AG04450 (cell line): ENCODE measurements at regions not wholly inside any gene's neighbourhood (a gene's known extent, or its start where the extent isn't known, plus 50 kb on each side); places are given as distances from the start of the nearest gene placed in this dataset.

Experiments used
- CTCF ChIA-PET: fragments of 300-600, 350-600 bp; formaldehyde crosslinking; extraction: SDS; loops from one replicate; lab custom pipeline; 2022; ENCODE audit warnings: antibody characterized with exemption, inconsistent platforms; lab: Charles Lee
- POLR2A ChIA-PET: fragments of 350-600 bp; formaldehyde crosslinking; extraction: SDS; loops from one replicate; lab custom pipeline; 2021; ENCODE audit warnings: antibody characterized with exemption, inconsistent platforms; lab: Yijun Ruan, JAX
- DNase-seq: peaks from one replicate; pipeline ENCODE4 v3.0.0-alpha.2; 2011; ENCODE audit warnings: low read depth, low spot score
- H3K27ac ChIP-seq: one replicate; pipeline ENCODE4 v1.5.1; 2012; ENCODE audit warnings: low read depth, low read length, control low read depth
- H3K27me3 ChIP-seq: one replicate; pipeline ENCODE4 v1.6.0; 2012; ENCODE audit warnings: low read length; ENCODE audit not compliant: control insufficient read depth, insufficient read depth
- H3K4me3 ChIP-seq: 2 replicates; pipeline ENCODE4 v1.5.1; 2011; ENCODE audit warnings: mild to moderate bottlenecking, low read depth, low read length, control low read depth
- H3K9me3 ChIP-seq: 2 replicates; pipeline ENCODE4 v1.5.1; 2012; ENCODE audit warnings: low read length; ENCODE audit not compliant: control insufficient read depth, insufficient read depth
- TF ChIP-seq, protein P1 (sequence below): IDR thresholded peaks from 2 replicates; pipeline ENCODE4 v1.5.1; 2011; ENCODE audit warnings: low read depth, low read length, control low read depth, inconsistent platforms

DNA sequence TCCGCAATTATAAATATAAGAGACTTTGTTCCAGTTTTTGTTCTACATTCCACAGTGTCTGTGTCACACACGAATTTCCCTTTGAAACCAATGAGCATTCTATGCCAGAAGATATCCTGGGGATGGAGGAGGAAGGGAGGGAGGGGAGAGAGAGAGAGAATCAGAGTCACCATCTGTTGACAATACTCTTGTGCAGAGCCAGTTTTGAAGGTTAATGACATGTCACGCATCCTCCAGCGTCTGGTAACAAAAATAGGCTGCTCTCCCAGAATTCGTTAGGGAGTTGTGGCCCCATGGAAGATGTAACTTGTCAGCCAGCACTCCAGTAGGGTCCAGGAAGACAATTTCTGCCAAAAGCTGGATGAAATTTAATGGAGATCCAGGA is 213.5 kb upstream of the KRR1 start:
- Histone ChIP-seq H3K27me3 (no peaks in the 10 kb centered on the region), H3K4me3 (no peak overlapping the region), H3K9me3 (no peaks in the 10 kb centered on the region), H3K27ac (peak overlapping the region; percentile 62)
- DNase-seq: peak; percentile 77
- TF ChIP-seq, protein P1, sequence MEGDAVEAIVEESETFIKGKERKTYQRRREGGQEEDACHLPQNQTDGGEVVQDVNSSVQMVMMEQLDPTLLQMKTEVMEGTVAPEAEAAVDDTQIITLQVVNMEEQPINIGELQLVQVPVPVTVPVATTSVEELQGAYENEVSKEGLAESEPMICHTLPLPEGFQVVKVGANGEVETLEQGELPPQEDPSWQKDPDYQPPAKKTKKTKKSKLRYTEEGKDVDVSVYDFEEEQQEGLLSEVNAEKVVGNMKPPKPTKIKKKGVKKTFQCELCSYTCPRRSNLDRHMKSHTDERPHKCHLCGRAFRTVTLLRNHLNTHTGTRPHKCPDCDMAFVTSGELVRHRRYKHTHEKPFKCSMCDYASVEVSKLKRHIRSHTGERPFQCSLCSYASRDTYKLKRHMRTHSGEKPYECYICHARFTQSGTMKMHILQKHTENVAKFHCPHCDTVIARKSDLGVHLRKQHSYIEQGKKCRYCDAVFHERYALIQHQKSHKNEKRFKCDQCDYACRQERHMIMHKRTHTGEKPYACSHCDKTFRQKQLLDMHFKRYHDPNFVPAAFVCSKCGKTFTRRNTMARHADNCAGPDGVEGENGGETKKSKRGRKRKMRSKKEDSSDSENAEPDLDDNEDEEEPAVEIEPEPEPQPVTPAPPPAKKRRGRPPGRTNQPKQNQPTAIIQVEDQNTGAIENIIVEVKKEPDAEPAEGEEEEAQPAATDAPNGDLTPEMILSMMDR: no peak
- CTCF ChIA-PET: no interaction called here
- POLR2A ChIA-PET: interaction anchor here (0.7 to 1.8 kb wide), 7 partner anchors 16 to 307 kb away, joined by 3 to 7 read pairs (median 4); partner anchors contain the start of gene PHLDA1

DNA sequence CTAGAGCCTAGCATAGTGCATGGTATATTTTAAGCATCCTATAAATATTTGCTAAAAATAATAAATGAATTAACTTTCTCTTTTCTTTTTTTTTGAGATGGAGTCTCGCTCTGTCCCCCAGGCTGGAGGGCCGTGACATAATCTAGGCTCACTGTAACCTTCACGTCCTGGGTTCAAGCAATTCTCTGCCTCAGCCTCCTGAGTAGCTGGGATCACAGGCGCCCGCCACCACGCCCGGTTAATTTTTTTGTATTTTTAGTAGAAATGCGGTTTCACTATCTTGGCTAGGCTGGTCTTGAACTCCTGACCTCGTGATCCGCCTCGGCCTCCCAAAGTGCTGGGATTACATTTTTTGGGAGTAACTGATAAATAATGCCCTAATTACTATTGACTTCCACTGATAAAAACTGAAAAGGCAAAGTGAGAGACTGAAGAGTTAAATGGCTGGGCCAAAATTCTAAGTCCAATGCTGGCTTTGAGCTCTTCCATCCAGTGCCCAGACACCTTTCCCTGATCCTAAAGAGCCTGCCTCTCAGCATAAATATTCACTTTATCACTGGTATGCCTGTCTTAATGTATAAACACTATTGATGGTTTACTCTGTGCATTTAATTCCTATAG is 213.0 kb upstream of the KRR1 start:
- no peaks in the 10 kb centered on the region for H3K27me3 ChIP-seq
- H3K27ac ChIP-seq: peak overlapping the region; percentile 62
- ChIA-PET CTCF (no interaction called here), POLR2A (interaction anchor here (0.7 to 1.8 kb wide), 6 partner anchors 16 to 308 kb away, joined by 3 to 7 read pairs (median 4); partner anchors contain the start of gene PHLDA1)
- no peak for DNase-seq
- no peaks in the 10 kb centered on the region for H3K9me3 ChIP-seq
- H3K4me3 ChIP-seq: no peak overlapping the region
- TF ChIP-seq, protein P1: no peak

DNA sequence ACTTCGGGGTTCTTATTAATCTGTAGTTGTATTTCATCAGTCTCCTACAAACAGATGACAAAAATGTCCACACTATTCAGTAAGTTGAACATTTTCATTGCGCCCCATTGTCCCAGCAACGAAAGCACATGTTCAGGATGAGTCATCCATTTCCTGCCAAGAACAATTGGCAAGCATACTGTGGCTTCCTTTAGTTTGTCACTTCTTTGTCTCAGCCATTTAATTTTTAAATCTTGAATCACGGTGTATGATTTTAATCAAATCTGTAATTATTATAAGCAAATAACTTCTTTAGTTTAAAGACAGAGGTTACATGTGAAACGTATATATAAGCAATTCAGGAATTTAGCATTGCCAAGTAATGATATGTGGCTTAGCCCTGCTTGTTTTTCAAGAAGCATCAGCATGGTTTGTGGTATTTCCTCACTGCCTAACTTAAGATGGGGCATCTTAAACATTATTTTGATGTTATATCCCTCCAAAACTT is 211.3 kb upstream of the KRR1 start:
- Histone ChIP-seq H3K27me3 (no peaks in the 10 kb centered on the region), H3K9me3 (no peaks in the 10 kb centered on the region), H3K4me3 (no peak overlapping the region), H3K27ac (no peak overlapping the region)
- peak; percentile 48 for DNase-seq
- ChIA-PET POLR2A (no interaction called here), CTCF (no interaction called here)
- TF ChIP-seq, protein P1: no peak

DNA sequence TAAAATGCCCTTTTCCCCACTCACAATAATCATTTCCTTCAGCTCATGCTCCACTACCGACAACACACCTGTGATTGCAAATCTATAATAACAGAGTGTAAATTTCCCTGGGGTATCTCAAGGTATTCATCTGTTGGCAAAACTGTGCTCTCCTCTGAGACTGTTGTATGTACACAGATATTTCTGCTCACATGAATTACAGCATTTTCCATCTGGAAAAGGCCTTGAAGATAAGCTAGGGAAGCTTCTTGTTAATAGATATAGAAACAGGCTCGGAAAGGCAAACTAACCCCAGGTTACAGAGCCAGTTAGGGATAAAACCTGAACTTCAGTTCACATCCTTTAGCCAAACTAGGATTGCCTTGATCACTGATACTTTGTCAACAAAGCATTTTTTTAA is 210.4 kb upstream of the KRR1 start:
- ChIA-PET POLR2A (interaction anchor here (1.1 to 1.2 kb wide), 2 partner anchors 15 to 16 kb away, joined by 3 to 4 read pairs; no protein-coding TSS in a partner anchor), CTCF (interaction anchor here (1.1 kb wide), 1 partner anchor 80 kb away, joined by 5 read pairs; no protein-coding TSS in a partner anchor)
- Histone ChIP-seq H3K4me3 (no peak overlapping the region), H3K9me3 (no peaks in the 10 kb centered on the region), H3K27ac (no peak overlapping the region), H3K27me3 (no peaks in the 10 kb centered on the region)
- TF ChIP-seq, protein P1: no peak
- no peak for DNase-seq
